ENCODE measurements at regions not wholly inside any gene's neighbourhood (a gene's known extent, or its start where the extent isn't known, plus 50 kb on each side); places are given as distances from the start of the nearest gene placed in this dataset.

DNA sequence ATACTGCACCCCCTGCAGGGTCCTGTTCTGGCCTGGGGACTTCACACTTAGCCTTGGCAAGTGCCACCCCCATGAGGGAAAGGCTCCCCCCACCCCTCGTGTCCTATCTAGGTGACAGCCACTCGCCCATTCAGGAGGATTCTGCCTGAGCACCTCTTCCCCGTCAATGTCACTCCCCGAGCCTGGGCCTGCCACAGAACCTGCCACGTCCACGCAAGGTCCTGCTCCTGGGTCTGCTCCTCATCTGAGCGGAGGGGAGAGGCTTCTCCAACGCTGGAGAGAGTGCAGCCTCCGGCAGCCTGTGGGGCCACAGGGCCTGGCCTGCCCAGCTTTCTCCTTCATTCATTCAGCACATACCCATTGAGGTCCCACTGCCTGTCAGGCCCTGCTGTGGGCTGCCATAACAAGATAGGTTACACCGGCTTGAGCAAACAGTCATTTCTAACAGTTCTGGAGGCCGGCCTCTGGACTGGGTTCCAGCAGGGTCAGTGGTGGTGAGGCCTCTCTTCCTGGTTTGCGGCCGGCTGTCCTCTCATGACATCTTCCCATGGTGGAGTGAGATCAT lies 92.0 kb upstream of the RET start:
- H3K4me3 Mint-ChIP-seq = no peak overlapping the region
- Histone ChIP-seq H2AFZ (no peak overlapping the region), H3K27me3 (ENCODE audit: insufficient read depth) (no peaks in the 10 kb centered on the region), H3K36me3 (ENCODE audit: insufficient read depth) (no peaks in the 10 kb centered on the region), H4K20me1 (replicated peaks; ENCODE audit: insufficient read depth) (no peaks in the 10 kb centered on the region), H3K79me2 (replicated peaks; ENCODE audit: insufficient read depth) (no peaks in the 10 kb centered on the region), H3K27ac (ENCODE audit: low read depth) (no peak overlapping the region), H3K9me2 (ENCODE audit: insufficient read depth) (no peaks in the 10 kb centered on the region), H3K4me2 (no peak overlapping the region), H3K4me3 (no peak overlapping the region), H3K4me1 (ENCODE audit: insufficient read depth) (no peaks in the 10 kb centered on the region), H3F3A (replicated peaks; ENCODE audit: low read depth) (no peaks in the 10 kb centered on the region)
- no peaks in the 10 kb centered on the region; the same call in 2 of the 3 replicates for H3K4me1 Mint-ChIP-seq
- H3K9me3 Mint-ChIP-seq = no peaks in the 10 kb centered on the region; the same call in 2 of the 3 replicates
- TF ChIP-seq JUNB (IDR thresholded peaks at IDR 0.05; ENCODE audit: unreplicated experiment) = no peak
- TF ChIP-seq POLR2AphosphoS5 (IDR thresholded peaks at IDR 0.05; ENCODE audit: low read depth) = no peak
- no peak for TF ChIP-seq NANOG (IDR thresholded peaks at IDR 0.05; ENCODE audit: borderline replicate concordance)
- TF ChIP-seq, protein P1, sequence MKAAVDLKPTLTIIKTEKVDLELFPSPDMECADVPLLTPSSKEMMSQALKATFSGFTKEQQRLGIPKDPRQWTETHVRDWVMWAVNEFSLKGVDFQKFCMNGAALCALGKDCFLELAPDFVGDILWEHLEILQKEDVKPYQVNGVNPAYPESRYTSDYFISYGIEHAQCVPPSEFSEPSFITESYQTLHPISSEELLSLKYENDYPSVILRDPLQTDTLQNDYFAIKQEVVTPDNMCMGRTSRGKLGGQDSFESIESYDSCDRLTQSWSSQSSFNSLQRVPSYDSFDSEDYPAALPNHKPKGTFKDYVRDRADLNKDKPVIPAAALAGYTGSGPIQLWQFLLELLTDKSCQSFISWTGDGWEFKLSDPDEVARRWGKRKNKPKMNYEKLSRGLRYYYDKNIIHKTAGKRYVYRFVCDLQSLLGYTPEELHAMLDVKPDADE (IDR thresholded peaks at IDR 0.05) = no peak
- TF ChIP-seq, protein P2, sequence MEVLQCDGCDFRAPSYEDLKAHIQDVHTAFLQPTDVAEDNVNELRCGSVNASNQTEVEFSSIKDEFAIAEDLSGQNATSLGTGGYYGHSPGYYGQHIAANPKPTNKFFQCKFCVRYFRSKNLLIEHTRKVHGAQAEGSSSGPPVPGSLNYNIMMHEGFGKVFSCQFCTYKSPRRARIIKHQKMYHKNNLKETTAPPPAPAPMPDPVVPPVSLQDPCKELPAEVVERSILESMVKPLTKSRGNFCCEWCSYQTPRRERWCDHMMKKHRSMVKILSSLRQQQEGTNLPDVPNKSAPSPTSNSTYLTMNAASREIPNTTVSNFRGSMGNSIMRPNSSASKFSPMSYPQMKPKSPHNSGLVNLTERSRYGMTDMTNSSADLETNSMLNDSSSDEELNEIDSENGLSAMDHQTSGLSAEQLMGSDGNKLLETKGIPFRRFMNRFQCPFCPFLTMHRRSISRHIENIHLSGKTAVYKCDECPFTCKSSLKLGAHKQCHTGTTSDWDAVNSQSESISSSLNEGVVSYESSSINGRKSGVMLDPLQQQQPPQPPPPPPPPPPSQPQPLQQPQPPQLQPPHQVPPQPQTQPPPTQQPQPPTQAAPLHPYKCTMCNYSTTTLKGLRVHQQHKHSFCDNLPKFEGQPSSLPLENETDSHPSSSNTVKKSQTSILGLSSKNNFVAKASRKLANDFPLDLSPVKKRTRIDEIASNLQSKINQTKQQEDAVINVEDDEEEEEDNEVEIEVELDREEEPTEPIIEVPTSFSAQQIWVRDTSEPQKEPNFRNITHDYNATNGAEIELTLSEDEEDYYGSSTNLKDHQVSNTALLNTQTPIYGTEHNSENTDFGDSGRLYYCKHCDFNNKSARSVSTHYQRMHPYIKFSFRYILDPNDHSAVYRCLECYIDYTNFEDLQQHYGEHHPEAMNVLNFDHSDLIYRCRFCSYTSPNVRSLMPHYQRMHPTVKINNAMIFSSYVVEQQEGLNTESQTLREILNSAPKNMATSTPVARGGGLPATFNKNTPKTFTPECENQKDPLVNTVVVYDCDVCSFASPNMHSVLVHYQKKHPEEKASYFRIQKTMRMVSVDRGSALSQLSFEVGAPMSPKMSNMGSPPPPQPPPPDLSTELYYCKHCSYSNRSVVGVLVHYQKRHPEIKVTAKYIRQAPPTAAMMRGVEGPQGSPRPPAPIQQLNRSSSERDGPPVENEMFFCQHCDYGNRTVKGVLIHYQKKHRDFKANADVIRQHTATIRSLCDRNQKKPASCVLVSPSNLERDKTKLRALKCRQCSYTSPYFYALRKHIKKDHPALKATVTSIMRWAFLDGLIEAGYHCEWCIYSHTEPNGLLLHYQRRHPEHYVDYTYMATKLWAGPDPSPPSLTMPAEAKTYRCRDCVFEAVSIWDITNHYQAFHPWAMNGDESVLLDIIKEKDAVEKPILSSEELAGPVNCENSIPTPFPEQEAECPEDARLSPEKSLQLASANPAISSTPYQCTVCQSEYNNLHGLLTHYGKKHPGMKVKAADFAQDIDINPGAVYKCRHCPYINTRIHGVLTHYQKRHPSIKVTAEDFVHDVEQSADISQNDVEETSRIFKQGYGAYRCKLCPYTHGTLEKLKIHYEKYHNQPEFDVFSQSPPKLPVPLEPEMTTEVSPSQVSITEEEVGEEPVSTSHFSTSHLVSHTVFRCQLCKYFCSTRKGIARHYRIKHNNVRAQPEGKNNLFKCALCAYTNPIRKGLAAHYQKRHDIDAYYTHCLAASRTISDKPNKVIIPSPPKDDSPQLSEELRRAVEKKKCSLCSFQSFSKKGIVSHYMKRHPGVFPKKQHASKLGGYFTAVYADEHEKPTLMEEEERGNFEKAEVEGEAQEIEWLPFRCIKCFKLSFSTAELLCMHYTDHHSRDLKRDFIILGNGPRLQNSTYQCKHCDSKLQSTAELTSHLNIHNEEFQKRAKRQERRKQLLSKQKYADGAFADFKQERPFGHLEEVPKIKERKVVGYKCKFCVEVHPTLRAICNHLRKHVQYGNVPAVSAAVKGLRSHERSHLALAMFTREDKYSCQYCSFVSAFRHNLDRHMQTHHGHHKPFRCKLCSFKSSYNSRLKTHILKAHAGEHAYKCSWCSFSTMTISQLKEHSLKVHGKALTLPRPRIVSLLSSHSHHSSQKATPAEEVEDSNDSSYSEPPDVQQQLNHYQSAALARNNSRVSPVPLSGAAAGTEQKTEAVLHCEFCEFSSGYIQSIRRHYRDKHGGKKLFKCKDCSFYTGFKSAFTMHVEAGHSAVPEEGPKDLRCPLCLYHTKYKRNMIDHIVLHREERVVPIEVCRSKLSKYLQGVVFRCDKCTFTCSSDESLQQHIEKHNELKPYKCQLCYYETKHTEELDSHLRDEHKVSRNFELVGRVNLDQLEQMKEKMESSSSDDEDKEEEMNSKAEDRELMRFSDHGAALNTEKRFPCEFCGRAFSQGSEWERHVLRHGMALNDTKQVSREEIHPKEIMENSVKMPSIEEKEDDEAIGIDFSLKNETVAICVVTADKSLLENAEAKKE (CRISPR knock-in tag; IDR thresholded peaks at IDR 0.05) = no peak
- no peak for TF ChIP-seq CREB1 (CRISPR knock-in tag; IDR thresholded peaks at IDR 0.05; ENCODE audit: low read depth)
- TF ChIP-seq STAT1 (IDR thresholded peaks at IDR 0.05; ENCODE audit: unreplicated experiment) = no peak
- TF ChIP-seq, protein P3, sequence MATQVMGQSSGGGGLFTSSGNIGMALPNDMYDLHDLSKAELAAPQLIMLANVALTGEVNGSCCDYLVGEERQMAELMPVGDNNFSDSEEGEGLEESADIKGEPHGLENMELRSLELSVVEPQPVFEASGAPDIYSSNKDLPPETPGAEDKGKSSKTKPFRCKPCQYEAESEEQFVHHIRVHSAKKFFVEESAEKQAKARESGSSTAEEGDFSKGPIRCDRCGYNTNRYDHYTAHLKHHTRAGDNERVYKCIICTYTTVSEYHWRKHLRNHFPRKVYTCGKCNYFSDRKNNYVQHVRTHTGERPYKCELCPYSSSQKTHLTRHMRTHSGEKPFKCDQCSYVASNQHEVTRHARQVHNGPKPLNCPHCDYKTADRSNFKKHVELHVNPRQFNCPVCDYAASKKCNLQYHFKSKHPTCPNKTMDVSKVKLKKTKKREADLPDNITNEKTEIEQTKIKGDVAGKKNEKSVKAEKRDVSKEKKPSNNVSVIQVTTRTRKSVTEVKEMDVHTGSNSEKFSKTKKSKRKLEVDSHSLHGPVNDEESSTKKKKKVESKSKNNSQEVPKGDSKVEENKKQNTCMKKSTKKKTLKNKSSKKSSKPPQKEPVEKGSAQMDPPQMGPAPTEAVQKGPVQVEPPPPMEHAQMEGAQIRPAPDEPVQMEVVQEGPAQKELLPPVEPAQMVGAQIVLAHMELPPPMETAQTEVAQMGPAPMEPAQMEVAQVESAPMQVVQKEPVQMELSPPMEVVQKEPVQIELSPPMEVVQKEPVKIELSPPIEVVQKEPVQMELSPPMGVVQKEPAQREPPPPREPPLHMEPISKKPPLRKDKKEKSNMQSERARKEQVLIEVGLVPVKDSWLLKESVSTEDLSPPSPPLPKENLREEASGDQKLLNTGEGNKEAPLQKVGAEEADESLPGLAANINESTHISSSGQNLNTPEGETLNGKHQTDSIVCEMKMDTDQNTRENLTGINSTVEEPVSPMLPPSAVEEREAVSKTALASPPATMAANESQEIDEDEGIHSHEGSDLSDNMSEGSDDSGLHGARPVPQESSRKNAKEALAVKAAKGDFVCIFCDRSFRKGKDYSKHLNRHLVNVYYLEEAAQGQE (IDR thresholded peaks at IDR 0.05; ENCODE audit: unreplicated experiment) = no peak
- TF ChIP-seq ZNF114 (CRISPR knock-in tag; IDR thresholded peaks at IDR 0.05) = no peak
- TF ChIP-seq, protein P4, sequence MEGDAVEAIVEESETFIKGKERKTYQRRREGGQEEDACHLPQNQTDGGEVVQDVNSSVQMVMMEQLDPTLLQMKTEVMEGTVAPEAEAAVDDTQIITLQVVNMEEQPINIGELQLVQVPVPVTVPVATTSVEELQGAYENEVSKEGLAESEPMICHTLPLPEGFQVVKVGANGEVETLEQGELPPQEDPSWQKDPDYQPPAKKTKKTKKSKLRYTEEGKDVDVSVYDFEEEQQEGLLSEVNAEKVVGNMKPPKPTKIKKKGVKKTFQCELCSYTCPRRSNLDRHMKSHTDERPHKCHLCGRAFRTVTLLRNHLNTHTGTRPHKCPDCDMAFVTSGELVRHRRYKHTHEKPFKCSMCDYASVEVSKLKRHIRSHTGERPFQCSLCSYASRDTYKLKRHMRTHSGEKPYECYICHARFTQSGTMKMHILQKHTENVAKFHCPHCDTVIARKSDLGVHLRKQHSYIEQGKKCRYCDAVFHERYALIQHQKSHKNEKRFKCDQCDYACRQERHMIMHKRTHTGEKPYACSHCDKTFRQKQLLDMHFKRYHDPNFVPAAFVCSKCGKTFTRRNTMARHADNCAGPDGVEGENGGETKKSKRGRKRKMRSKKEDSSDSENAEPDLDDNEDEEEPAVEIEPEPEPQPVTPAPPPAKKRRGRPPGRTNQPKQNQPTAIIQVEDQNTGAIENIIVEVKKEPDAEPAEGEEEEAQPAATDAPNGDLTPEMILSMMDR (conservative IDR thresholded peaks at IDR 0.05; ENCODE audit: low read depth in 2 of 2) = no peak
- TF ChIP-seq EZH2phosphoT487 (IDR thresholded peaks at IDR 0.05; ENCODE audit: unreplicated experiment) = no peak
- TF ChIP-seq EZH2 (IDR thresholded peaks at IDR 0.05; ENCODE audit: low read depth, unreplicated experiment) = no peak
- no peak for TF ChIP-seq ZNF331 (CRISPR knock-in tag; IDR thresholded peaks at IDR 0.05; ENCODE audit: low read depth)
- no peak for ATAC-seq
- no peak overlapping the region; the same call in 1 of the 2 replicates for H3K27ac Mint-ChIP-seq
- peaks cover 3% of the 10 kb centered on the region; the same call in 1 of the 3 replicates for H3K36me3 Mint-ChIP-seq (ENCODE audit: low read depth)
- H3K27me3 Mint-ChIP-seq (ENCODE audit: insufficient read depth, low read depth, poor library complexity) = peaks cover 18% of the 10 kb centered on the region
- no peak for DNase-seq (ENCODE audit: low spot score)
